Panc1 (cell line): ENCODE measurements at regions not wholly inside any gene's neighbourhood (a gene's known extent, or its start where the extent isn't known, plus 50 kb on each side); places are given as distances from the start of the nearest gene placed in this dataset.

ENCODE experiments used
- ATAC-seq: fragments of 200-7000 bp; cut with Tn5 transposase; 2 replicates; pipeline ENCODE4 v1.9.1; 2020; ENCODE audit warnings: mild to moderate bottlenecking, moderate library complexity
- BruUV-seq: library from RNA; stranded (reverse); fragments of 400-500 nt; replicated peaks from 2 replicates; lab custom pipeline; 2021; lab: Mats Ljungman, UMichigan
- CTCF ChIA-PET: fragments of 300-600 bp; sonication (Branson Sonifier 250); formaldehyde crosslinking; loops from one replicate; lab custom pipeline; 2022; ENCODE audit warnings: antibody characterized with exemption; lab: Charles Lee
- POLR2A ChIA-PET: fragments of 300-600 bp; sonication (Branson Sonifier 250); formaldehyde crosslinking; loops from one replicate; lab custom pipeline; 2022; ENCODE audit warnings: antibody characterized with exemption; lab: Charles Lee
- DNase-seq: peaks from one replicate; pipeline ENCODE4 v3.0.0-alpha.2; 2010; ENCODE audit warnings: low read depth, low spot score
- H3K27ac ChIP-seq: 2 replicates; pipeline ENCODE4 v1.5.1; 2011; ENCODE audit warnings: mild to moderate bottlenecking, low read length, inconsistent platforms
- H3K27me3 ChIP-seq: fragments of 200-500 bp; sonication (Bioruptor generic); 2 replicates; pipeline ENCODE4 v1.6.0; 2014; ENCODE audit warnings: low read length, inconsistent platforms; ENCODE audit not compliant: control insufficient read depth, insufficient read depth
- H3K36me3 ChIP-seq: fragments of 200-500 bp; sonication (Bioruptor generic); 2 replicates; pipeline ENCODE4 v1.5.1; 2014; ENCODE audit warnings: inconsistent platforms, mild to moderate bottlenecking, low read length, moderate library complexity; ENCODE audit not compliant: control insufficient read depth, insufficient read depth
- H3K4me1 ChIP-seq: 2 replicates; pipeline ENCODE4 v1.5.1; 2011; ENCODE audit warnings: inconsistent platforms, mild to moderate bottlenecking, low read length, moderate library complexity; ENCODE audit not compliant: control insufficient read depth, insufficient read depth
- H3K4me3 ChIP-seq, 2 experiments: 2 replicates each; pipeline ENCODE4 v1.5.1; 2011 to 2012; ENCODE audit warnings: low read depth in 2 of 2, low read length in 2 of 2, mild to moderate bottlenecking in 2 of 2, inconsistent platforms in 1 of 2, moderate library complexity in 1 of 2
- H3K9me3 ChIP-seq: fragments of 200-500 bp; sonication (Bioruptor generic); 2 replicates; pipeline ENCODE4 v1.5.1; 2014; ENCODE audit warnings: low read depth, mild to moderate bottlenecking, inconsistent platforms, low read length, moderate library complexity; ENCODE audit not compliant: control insufficient read depth, insufficient read depth
- CTCF ChIP-seq: fragments of 450-650 bp; IDR thresholded peaks from 2 replicates; pipeline ENCODE4 v1.5.1; 2017; ENCODE audit warnings: mild to moderate bottlenecking
- POLR2AphosphoS5 ChIP-seq: IDR thresholded peaks from 2 replicates; pipeline ENCODE4 v1.6.1; 2012; ENCODE audit warnings: mild to moderate bottlenecking, low read depth, low read length, moderate library complexity
- REST ChIP-seq, 2 experiments: IDR thresholded peaks; 2 replicates each; pipeline ENCODE4 v1.6.1; 2011 to 2012; ENCODE audit warnings: low read depth in 2 of 2, control low read depth in 1 of 2, low read length in 1 of 2, mild to moderate bottlenecking in 1 of 2, moderate library complexity in 1 of 2; ENCODE audit not compliant: insufficient read depth in 1 of 2
- SIN3A ChIP-seq: IDR thresholded peaks from 2 replicates; pipeline ENCODE4 v1.6.1; 2012; ENCODE audit warnings: low read depth, mild to moderate bottlenecking, low read length, moderate library complexity, borderline replicate concordance; ENCODE audit not compliant: insufficient read depth
- TCF7L2 ChIP-seq: IDR thresholded peaks from 2 replicates; pipeline ENCODE4 v1.6.1; 2011; ENCODE audit warnings: mild to moderate bottlenecking, low read depth, low read length, inconsistent platforms
- in situ Hi-C: cut with HindIII; loops from 2 replicates; pipeline ENCODE4 v1.10.0; 2016; ENCODE audit warnings: low sequenced_read_pairs, low pct_unique_long_range_greater_than_20kb
- intact Hi-C: fragments of 100-400 bp; cut with micrococcal nuclease; formaldehyde crosslinking; loops from one replicate; pipeline ENCODE4 v1.10.0; 2022; ENCODE audit not compliant: unreplicated experiment

- ChIA-PET CTCF (no interaction called here), POLR2A (no interaction called here)
- no TSS peak for BruUV-seq
- no peaks in the 10 kb centered on the region for H3K27me3 ChIP-seq
- H3K27ac ChIP-seq: no peak overlapping the region
- no peak overlapping the region for H3K4me3 ChIP-seq
- no peaks in the 10 kb centered on the region for H3K9me3 ChIP-seq
- H3K4me1 ChIP-seq: no peaks in the 10 kb centered on the region
- DNase-seq: no peak
- no peaks in the 10 kb centered on the region for H3K36me3 ChIP-seq
- intact Hi-C loops: no loop called here
- ATAC-seq: no peak
- no peak for TF ChIP-seq TCF7L2
- no peak for TF ChIP-seq SIN3A
- no peak for TF ChIP-seq CTCF
- no peak for TF ChIP-seq POLR2AphosphoS5
- TF ChIP-seq REST (IDR thresholded peaks at IDR 0.05; ENCODE audit: insufficient read depth in 1 of 2, low read depth in 2 of 2, low read length in 1 of 2): no peak
- in situ Hi-C loops: no loop called here
Measured at GRCh38 chr3:193843474-193844301, 250.7 kb downstream of the OPA1 start.

- CTCF ChIA-PET: no interaction called here
- Histone ChIP-seq H3K36me3 (no peaks in the 10 kb centered on the region), H3K27ac (no peak overlapping the region), H3K4me3 (no peak overlapping the region), H3K9me3 (no peaks in the 10 kb centered on the region), H3K27me3 (no peaks in the 10 kb centered on the region), H3K4me1 (no peaks in the 10 kb centered on the region)
- ATAC-seq: no peak
- intact Hi-C loops: no loop called here
- TF ChIP-seq REST (IDR thresholded peaks at IDR 0.05; ENCODE audit: insufficient read depth in 1 of 2, low read depth in 2 of 2, low read length in 1 of 2) (no peak), POLR2AphosphoS5 (no peak), TCF7L2 (no peak), CTCF (no peak), SIN3A (no peak)
- POLR2A ChIA-PET: no interaction called here
- no TSS peak for BruUV-seq
- no peak for DNase-seq
- in situ Hi-C loops: no loop called here
Measured at GRCh38 chr3:193844472-193844871, 251.5 kb downstream of the OPA1 start.
